HEK293 (cell line): ENCODE measurements at regions not wholly inside any gene's neighbourhood (a gene's known extent, or its start where the extent isn't known, plus 50 kb on each side); places are given as distances from the start of the nearest gene placed in this dataset.

ENCODE experiments used
- CTCF ChIP-seq: fragments of 450-650 bp; formaldehyde crosslinking; IDR thresholded peaks from 2 replicates; pipeline ENCODE4 v1.5.1; 2016; ENCODE audit warnings: missing biosample characterization, missing genetic modification characterization
- GLI2 ChIP-seq: fragments of 450-650 bp; formaldehyde crosslinking; IDR thresholded peaks from 2 replicates; pipeline ENCODE4; 2017; ENCODE audit warnings: missing biosample characterization, missing genetic modification characterization, low read depth, borderline replicate concordance
- ZNF274 ChIP-seq, 2 experiments: fragments of 200-500 bp in 1 of 2; fragments of 450-650 bp in 1 of 2; sonication (Bioruptor generic) in 1 of 2; formaldehyde crosslinking in 1 of 2; IDR thresholded peaks; 2 replicates each; pipeline versions ENCODE4 v1.5.1 to v1.6.1; 2014 to 2016; ENCODE audit warnings: borderline replicate concordance in 1 of 2, inconsistent platforms in 1 of 2, low read length in 1 of 2, missing biosample characterization in 1 of 2, missing genetic modification characterization in 1 of 2
- ZNF664 ChIP-seq: fragments of 450-650 bp; formaldehyde crosslinking; IDR thresholded peaks from 2 replicates; pipeline ENCODE4 v1.5.1; 2016; ENCODE audit warnings: missing biosample characterization, missing genetic modification characterization
- ZNF768 ChIP-seq: fragments of 450-650 bp; formaldehyde crosslinking; IDR thresholded peaks from 2 replicates; pipeline ENCODE4 v1.5.1; 2018; ENCODE audit warnings: missing biosample characterization, mild to moderate bottlenecking, missing genetic modification characterization
- TF ChIP-seq, protein P1 (sequence below): fragments of 450-650 bp; formaldehyde crosslinking; IDR thresholded peaks from 2 replicates; pipeline ENCODE4 v1.5.1; 2016; ENCODE audit warnings: missing biosample characterization, missing genetic modification characterization, low read depth
- TF ChIP-seq, protein P2 (sequence below): fragments of 450-650 bp; formaldehyde crosslinking; IDR thresholded peaks from 2 replicates; pipeline ENCODE4 v1.5.1; 2016; ENCODE audit warnings: missing biosample characterization, missing genetic modification characterization

GRCh38 chr3:53412953-53413352, 65.6 kb upstream of the DCP1A start:
- TF ChIP-seq ZNF274 (IDR thresholded peaks at IDR 0.05; ENCODE audit: low read length) (no peak), ZNF274 (tag by site-specific recombination; IDR thresholded peaks at IDR 0.05; ENCODE audit: borderline replicate concordance) (no peak), GLI2 (tag by site-specific recombination) (no peak), CTCF (no peak), ZNF664 (tag by site-specific recombination) (no peak), ZNF768 (no peak)
- TF ChIP-seq, protein P1, sequence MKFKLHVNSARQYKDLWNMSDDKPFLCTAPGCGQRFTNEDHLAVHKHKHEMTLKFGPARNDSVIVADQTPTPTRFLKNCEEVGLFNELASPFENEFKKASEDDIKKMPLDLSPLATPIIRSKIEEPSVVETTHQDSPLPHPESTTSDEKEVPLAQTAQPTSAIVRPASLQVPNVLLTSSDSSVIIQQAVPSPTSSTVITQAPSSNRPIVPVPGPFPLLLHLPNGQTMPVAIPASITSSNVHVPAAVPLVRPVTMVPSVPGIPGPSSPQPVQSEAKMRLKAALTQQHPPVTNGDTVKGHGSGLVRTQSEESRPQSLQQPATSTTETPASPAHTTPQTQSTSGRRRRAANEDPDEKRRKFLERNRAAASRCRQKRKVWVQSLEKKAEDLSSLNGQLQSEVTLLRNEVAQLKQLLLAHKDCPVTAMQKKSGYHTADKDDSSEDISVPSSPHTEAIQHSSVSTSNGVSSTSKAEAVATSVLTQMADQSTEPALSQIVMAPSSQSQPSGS (tag by site-specific recombination): no peak
- TF ChIP-seq, protein P2, sequence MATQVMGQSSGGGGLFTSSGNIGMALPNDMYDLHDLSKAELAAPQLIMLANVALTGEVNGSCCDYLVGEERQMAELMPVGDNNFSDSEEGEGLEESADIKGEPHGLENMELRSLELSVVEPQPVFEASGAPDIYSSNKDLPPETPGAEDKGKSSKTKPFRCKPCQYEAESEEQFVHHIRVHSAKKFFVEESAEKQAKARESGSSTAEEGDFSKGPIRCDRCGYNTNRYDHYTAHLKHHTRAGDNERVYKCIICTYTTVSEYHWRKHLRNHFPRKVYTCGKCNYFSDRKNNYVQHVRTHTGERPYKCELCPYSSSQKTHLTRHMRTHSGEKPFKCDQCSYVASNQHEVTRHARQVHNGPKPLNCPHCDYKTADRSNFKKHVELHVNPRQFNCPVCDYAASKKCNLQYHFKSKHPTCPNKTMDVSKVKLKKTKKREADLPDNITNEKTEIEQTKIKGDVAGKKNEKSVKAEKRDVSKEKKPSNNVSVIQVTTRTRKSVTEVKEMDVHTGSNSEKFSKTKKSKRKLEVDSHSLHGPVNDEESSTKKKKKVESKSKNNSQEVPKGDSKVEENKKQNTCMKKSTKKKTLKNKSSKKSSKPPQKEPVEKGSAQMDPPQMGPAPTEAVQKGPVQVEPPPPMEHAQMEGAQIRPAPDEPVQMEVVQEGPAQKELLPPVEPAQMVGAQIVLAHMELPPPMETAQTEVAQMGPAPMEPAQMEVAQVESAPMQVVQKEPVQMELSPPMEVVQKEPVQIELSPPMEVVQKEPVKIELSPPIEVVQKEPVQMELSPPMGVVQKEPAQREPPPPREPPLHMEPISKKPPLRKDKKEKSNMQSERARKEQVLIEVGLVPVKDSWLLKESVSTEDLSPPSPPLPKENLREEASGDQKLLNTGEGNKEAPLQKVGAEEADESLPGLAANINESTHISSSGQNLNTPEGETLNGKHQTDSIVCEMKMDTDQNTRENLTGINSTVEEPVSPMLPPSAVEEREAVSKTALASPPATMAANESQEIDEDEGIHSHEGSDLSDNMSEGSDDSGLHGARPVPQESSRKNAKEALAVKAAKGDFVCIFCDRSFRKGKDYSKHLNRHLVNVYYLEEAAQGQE (tag by site-specific recombination): no peak
